ENCODE measurements at regions not wholly inside any gene's neighbourhood (a gene's known extent, or its start where the extent isn't known, plus 50 kb on each side); places are given as distances from the start of the nearest gene placed in this dataset.

DNA sequence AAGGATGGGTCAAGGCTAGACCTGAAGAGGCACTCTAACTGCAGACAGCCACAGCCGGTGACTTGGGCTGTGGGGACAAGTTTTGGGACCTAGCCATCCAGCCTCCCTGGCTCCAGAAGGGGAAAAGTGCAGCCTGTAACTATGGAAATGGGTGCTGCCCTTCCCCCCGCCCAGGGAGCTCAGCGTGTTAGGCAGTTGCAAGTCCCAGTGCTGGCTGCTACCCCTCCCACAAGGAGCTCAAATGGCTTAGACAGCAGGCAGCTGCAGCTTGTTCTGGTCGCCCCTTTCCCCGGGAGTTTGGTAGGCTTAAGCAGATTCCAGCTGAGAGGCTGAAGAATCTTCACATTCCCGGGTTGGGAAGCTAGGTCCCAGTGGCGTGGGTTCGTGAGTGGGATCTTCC lies 162.6 kb downstream of the FAM83B start:
- TF ChIP-seq REST (IDR thresholded peaks at IDR 0.05): no peak
- no peak for TF ChIP-seq MAX (IDR thresholded peaks at IDR 0.05)
- no peak for TF ChIP-seq CTCF (IDR thresholded peaks at IDR 0.05; ENCODE audit: low read depth, low read length, missing input control)
- TF ChIP-seq ZBTB33 (IDR thresholded peaks at IDR 0.05): no peak
- no peak for TF ChIP-seq SP1 (IDR thresholded peaks at IDR 0.05)
- TF ChIP-seq JUND (IDR thresholded peaks at IDR 0.05): no peak
- no peak for TF ChIP-seq RAD21 (IDR thresholded peaks at IDR 0.05)
- TF ChIP-seq, protein P1, sequence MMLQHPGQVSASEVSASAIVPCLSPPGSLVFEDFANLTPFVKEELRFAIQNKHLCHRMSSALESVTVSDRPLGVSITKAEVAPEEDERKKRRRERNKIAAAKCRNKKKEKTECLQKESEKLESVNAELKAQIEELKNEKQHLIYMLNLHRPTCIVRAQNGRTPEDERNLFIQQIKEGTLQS (IDR thresholded peaks at IDR 0.05): no peak
- no peak for TF ChIP-seq EGR1 (IDR thresholded peaks at IDR 0.05; ENCODE audit: low read depth in 2 of 2)
- no peak for TF ChIP-seq GABPA (IDR thresholded peaks at IDR 0.05 in 1 of 2, conservative IDR thresholded peaks at IDR 0.05 in 1 of 2)
- no peak for TF ChIP-seq TAF1 (conservative IDR thresholded peaks at IDR 0.05)
- no peak for TF ChIP-seq YY1 (IDR thresholded peaks at IDR 0.05)
- TF ChIP-seq HNF4G (IDR thresholded peaks at IDR 0.05): no peak
